ENCODE measurements at regions not wholly inside any gene's neighbourhood (a gene's known extent, or its start where the extent isn't known, plus 50 kb on each side); places are given as distances from the start of the nearest gene placed in this dataset.

DNA sequence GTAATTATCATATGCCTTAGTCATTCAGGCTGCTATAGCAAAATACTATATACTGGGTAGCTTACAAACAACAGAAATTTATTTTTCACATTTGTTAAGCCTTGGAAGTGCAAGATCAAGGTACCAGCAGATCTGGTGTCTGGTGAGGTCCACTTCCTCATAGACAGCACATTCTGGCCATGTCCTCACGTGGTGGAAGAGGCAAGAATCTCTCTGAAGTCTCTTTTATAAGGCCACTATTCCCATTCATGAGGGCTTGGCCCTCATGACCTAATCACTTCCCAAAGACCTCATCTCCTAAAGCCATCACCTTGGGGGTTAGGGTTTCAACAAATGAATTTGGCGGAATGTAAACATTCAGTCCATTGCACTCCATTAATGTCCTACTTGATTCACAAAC lies 137.5 kb upstream of the C1GALT1 start:
- Mint-ChIP-seq H3K4me3 (no peak overlapping the region), H3K27me3 (no peaks in the 10 kb centered on the region), H3K36me3 (ENCODE audit: low read depth) (no peaks in the 10 kb centered on the region), H3K9me3 (peaks cover 3% of the 10 kb centered on the region), H3K27ac (no peak overlapping the region), H3K4me1 (ENCODE audit: low read depth) (peaks cover 3% of the 10 kb centered on the region)
- CTCF ChIA-PET: no interaction called here
- intact Hi-C loops (cut with micrococcal nuclease): no loop called here
- POLR2A ChIA-PET: no interaction called here
- no peak for DNase-seq
- no peak for TF ChIP-seq CTCF (IDR thresholded peaks at IDR 0.05)
- ATAC-seq: no peak

GRCh38 chr7:7048213-7048612 lies 134.1 kb upstream of the C1GALT1 start:
- POLR2A ChIA-PET: no interaction called here
- Mint-ChIP-seq H3K9me3 (peaks cover 3% of the 10 kb centered on the region), H3K36me3 (ENCODE audit: low read depth) (no peaks in the 10 kb centered on the region), H3K4me1 (ENCODE audit: low read depth) (no peaks in the 10 kb centered on the region), H3K27ac (no peak overlapping the region), H3K4me3 (no peak overlapping the region), H3K27me3 (no peaks in the 10 kb centered on the region)
- ATAC-seq: no peak
- TF ChIP-seq CTCF (IDR thresholded peaks at IDR 0.05): no peak
- DNase-seq: no peak
- intact Hi-C loops (cut with micrococcal nuclease): no loop called here
- CTCF ChIA-PET: no interaction called here

DNA sequence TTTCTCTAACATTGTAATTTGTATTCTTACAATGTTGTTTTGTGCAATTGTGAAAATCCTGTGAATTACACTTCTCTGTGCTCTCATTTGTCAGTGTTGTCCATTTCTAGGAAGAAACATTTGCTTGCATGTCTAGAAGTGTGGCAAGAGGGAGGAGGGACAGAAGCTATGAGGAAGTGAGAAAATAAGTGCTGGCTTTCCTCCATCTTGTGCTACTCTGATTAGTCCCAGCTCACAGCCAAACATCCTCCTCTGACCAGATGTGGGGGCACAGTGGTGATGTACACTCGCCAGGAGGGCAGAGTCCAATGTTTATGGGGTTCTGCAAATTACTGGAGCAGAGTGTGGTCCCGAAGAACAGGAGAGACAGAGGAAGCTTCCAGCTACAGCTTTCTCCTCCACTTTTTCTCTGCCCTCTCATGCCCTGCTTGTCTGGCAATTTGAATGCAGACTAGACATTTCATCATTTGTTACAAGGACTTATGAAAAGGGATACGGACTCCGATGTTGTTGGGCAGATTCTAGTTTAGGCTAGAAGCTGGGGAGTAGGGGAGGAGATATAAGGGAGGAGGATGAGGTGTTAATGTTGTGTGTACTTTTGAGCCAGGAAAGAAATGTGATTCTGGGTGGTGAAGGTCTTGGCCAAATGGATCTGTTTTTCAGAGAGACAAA lies 131.0 kb upstream of the C1GALT1 start:
- Mint-ChIP-seq H3K9me3 (peaks cover 3% of the 10 kb centered on the region), H3K36me3 (ENCODE audit: low read depth) (no peaks in the 10 kb centered on the region), H3K4me1 (ENCODE audit: low read depth) (no peaks in the 10 kb centered on the region), H3K27me3 (no peaks in the 10 kb centered on the region), H3K4me3 (no peak overlapping the region), H3K27ac (no peak overlapping the region)
- no peak for TF ChIP-seq CTCF (IDR thresholded peaks at IDR 0.05)
- CTCF ChIA-PET: no interaction called here
- intact Hi-C loops (cut with micrococcal nuclease): no loop called here
- DNase-seq (no peak), ATAC-seq (no peak)
- POLR2A ChIA-PET: interaction anchor here (2.0 kb wide), 1 partner anchor 10 kb away, joined by 5 read pairs; no protein-coding TSS in a partner anchor

DNA sequence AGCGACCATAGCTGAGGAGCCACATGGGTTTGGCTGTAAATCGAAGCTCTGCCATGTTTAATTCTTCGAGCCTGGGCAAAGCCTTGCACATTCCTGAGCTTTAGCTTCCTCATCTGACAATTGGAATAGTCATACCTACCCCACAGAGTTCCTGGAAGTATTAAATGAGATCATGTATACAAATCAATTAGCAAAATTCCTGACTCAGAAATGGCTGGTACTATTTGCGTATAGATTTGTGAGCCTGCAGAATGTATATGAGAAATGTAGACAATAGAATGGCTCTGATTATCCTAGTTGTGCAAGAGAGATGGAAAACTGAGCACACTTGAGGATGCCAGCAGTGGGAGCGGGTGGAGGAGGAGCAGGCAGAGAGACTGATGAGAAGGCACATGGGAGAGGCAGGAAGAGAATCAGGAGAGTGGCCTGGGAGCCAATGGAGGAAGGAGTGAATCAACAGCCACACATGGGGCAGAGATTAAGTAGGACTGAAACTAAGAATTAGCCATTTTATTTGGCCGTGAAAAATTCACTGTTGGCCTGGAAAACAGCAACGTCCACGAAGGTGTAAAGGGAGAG lies 128.0 kb upstream of the C1GALT1 start:
- ChIA-PET POLR2A (no interaction called here), CTCF (no interaction called here)
- Mint-ChIP-seq H3K4me3 (no peak overlapping the region), H3K27me3 (no peaks in the 10 kb centered on the region), H3K27ac (no peak overlapping the region), H3K36me3 (ENCODE audit: low read depth) (no peaks in the 10 kb centered on the region), H3K4me1 (ENCODE audit: low read depth) (no peaks in the 10 kb centered on the region), H3K9me3 (no peaks in the 10 kb centered on the region)
- intact Hi-C loops (cut with micrococcal nuclease): no loop called here
- TF ChIP-seq CTCF (IDR thresholded peaks at IDR 0.05): no peak
- no peak for DNase-seq
- ATAC-seq: no peak

- no peak overlapping the region for H3K4me3 Mint-ChIP-seq
- CTCF ChIA-PET: no interaction called here
- no peaks in the 10 kb centered on the region for H3K4me1 Mint-ChIP-seq (ENCODE audit: low read depth)
- peaks cover 7% of the 10 kb centered on the region for H3K27me3 Mint-ChIP-seq
- H3K9me3 Mint-ChIP-seq: no peaks in the 10 kb centered on the region
- ATAC-seq (no peak), DNase-seq (no peak)
- intact Hi-C loops (cut with micrococcal nuclease): no loop called here
- no peak overlapping the region for H3K27ac Mint-ChIP-seq
- no peak for TF ChIP-seq CTCF (IDR thresholded peaks at IDR 0.05)
- no peaks in the 10 kb centered on the region for H3K36me3 Mint-ChIP-seq (ENCODE audit: low read depth)
- POLR2A ChIA-PET: no interaction called here
These were observed 121.3 kb upstream of the C1GALT1 start for GRCh38 chr7:7060828-7061599.
